ENCODE measurements at regions not wholly inside any gene's neighbourhood (a gene's known extent, or its start where the extent isn't known, plus 50 kb on each side); places are given as distances from the start of the nearest gene placed in this dataset.

DNA sequence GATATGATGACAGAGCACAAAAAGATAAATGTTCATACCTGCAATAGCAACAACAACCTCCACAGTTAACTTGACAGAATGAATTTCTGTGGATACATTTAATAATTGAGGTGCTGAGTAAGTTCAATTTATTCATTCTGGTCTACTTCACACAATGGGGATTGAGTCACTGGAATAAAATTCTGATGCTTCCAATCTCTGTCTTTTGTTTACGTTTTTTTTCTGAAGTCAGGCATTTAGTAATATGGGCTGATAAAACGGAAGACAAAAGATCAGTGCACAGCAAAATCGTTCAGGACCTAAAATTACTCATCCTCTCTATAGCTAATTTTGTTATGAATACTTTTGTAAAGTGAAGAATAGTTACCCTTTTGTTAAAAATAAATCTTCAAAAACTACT, 565.9 kb upstream of the CCDC54 start:
- no peak for DNase-seq (ENCODE audit: low read depth, low spot score)

DNA sequence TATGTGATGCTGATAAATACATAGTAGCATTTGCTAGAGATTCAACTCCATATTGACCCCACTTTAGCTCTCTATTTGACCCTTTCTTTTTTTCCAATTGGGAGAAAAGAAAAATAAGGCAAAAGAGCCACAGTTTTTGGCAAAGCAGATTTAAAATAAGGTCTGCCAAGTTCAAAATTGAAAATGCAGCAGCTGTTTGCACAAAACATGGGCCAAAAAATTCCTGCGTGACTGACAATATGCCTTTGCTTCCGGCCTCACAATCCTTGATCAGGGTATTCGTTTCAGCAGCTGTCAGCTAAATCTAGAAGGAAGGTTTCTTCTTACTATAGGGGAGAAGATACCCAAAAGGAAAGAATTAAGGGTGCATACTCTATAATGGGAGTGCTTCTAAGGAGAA, 563.5 kb upstream of the CCDC54 start:
- no peak for DNase-seq (ENCODE audit: low read depth, low spot score)

DNA sequence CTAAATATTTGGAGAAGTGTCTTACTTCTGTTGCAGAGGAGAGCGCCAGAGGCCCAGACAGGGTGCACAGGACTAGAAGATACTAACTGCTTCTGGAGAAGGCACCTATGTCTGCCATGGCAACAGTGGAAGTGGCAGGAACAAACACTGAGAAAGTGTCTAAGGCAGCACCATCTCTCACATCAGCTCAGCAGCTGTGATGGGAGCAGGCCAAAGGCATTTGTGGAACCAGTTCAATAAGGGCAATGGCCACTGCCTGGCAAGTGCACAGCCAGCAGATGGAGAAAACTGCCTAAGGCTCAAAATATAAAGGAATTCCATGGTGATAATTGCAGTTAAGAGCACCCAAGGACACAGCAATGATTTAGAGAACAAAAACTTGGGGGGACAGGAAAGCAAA, 563.0 kb upstream of the CCDC54 start:
- DNase-seq (ENCODE audit: low read depth, low spot score), result no peak

DNA sequence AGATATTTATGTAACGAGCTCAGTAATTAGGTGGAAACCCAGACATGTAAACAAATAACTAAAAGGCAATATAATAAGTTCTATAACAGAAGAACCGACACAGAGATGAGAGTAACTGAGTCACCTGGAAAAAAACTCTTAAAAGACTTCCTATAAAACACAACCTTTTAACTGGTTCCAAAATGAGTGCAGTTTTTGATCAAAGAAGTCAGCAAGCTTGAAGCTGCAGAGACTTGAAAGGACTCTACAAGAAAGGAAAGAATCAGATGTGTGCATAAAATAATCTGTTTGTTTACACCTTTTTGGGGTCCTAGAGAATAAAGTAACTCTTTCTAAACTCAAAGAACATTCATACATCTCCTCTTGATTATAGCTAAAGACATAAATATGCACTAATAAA, 560.4 kb upstream of the CCDC54 start:
- no peak for DNase-seq (ENCODE audit: low read depth, low spot score)

DNA sequence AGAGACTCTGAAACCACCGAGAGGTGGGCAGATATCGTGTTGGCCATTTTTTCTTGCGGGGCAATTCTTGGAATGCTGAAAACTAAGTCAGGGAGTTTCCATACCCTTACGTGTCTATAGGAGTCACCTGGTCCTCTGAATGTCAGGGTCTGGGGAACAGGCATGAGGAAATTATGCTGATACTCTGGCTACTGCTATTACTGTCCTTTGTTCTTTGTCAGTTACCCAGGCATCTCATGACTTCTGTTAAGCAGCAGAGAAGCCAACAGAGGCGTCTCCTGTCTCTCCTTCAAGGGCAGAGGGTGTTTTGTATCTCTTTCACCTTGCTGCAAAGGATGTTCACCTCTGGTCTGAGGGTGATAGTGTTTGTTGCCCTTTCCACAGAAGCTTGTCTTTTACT, 559.5 kb upstream of the CCDC54 start:
- DNase-seq (ENCODE audit: low read depth, low spot score), result no peak

DNA sequence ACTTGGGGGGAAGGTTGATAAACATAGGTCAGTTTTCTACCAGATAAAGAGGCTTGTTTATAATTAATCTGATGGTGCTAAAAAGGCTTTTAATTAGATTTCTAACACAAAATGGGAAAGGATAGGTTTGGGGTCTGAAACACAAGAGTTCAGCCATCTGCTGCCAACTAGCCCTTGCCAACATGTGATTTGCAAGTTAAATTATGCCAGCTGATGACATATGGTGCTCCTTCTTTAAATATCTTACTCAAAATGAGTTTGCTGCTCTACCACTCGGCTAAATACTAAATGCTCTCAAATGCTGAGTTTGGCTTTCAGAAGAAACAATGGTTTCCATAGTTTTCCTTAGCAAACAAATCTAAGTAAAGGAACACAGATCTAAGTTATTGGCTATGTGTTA, 557.8 kb upstream of the CCDC54 start:
- no peak for DNase-seq (ENCODE audit: low read depth, low spot score)

DNA sequence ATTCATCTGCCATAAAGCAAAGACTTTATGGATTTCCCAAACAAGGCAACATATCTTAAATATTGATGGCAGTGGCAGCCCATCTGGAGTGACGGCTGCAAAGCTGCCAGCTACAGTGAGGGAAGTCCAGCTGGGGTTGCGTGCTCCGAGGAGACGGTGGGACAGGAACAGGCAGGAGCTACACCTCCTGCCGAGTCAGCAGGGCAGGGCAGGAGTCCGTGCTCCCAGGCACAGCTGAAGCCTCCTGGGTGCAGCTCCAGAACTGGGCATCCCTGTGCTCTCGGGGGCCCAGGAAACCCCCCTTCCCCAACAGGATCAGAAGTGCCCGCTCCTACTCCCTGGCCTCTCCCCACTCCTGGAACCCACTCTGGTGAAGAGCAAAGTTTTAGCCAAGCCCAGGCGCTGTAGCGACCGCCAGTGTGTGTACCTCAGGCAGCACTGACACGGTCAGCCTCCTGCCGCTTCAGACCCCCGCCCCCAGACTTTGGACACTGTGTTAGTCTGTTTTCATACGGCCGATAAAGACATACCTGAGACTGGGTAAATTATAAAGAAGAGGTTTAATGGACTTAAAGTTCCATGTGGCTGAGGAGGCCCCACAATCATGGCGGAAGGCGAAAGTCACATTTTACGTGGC, 556.4 kb upstream of the CCDC54 start:
- DNase-seq (ENCODE audit: low read depth, low spot score), result no peak

DNA sequence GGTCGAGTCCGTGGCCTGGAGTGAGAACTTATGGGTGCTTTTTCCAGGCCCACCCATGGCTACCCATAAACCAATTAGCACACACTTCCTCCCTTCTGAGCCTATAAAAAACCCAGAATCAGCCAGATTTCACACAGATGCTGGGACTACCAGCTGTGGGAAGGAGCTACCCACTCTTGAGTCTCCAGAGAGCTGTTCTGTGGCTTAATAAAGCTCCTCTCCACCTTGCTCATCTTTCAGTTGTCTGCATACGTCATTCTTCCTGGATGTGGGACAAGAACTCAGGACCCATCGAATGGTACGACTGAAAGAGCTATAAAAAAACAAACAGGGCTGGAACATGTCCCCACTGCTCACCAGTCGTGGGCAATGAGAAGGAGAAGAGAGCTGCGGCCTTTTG, 555.4 kb upstream of the CCDC54 start:
- DNase-seq (ENCODE audit: low read depth, low spot score), result no peak

DNA sequence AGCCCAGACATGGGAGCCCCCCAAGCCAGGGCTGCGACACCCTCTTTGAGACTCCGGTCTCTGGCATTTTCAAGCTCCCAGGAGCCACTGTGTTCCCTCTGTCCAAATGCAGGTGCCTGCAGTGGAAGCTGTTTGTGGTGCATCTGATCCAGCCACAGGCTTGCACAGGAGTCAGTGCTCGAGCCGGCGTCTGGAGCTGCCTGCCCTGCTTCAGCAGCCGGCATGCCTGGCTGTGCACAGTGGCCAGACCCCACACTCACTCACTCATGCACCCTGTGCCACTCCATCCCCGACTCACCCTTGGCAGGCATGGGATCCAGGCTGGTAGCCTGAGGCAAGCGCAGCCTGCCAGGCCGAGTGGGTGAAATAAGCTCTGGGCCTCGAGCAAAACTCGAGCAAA, 555.0 kb upstream of the CCDC54 start:
- DNase-seq (ENCODE audit: low read depth, low spot score), result no peak

DNA sequence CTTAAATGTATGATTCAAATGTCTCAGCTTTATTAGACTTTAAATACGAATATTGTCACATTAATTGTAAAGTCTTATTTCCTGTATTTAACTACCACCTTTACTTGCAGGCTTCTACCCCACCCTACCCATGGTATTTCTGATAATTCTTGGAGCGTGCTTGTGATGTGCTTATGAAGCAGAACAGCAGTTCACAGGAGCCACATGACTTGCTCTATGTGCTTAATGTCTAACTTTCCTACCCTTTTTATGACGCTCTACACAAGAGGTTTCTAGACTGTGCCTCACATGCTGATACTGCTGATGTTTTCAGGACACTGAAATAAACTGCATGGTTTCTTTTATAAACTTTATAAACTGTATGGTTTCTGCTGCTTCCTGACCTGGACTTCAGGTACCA, 553.5 kb upstream of the CCDC54 start:
- DNase-seq (ENCODE audit: low read depth, low spot score), result no peak

DNA sequence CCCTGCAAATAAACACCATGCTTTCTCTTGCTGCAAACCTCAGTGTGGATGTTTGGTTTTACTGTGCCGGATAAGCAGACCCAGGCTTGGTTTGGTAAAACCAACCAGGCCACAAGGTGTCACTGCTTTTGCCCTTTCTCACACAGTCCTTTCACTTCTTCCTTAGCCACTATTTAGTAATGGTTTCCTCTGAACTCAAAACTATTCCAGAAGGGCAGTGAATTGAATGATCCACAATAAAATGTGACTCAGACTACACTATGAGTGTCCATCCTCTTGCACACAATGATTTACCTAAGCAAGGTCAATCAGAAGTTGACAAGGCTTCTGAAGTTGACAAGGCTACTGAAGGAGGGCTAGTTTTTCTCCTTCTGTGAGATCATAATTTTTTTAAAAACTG, 552.4 kb upstream of the CCDC54 start:
- no peak for DNase-seq (ENCODE audit: low read depth, low spot score)

DNA sequence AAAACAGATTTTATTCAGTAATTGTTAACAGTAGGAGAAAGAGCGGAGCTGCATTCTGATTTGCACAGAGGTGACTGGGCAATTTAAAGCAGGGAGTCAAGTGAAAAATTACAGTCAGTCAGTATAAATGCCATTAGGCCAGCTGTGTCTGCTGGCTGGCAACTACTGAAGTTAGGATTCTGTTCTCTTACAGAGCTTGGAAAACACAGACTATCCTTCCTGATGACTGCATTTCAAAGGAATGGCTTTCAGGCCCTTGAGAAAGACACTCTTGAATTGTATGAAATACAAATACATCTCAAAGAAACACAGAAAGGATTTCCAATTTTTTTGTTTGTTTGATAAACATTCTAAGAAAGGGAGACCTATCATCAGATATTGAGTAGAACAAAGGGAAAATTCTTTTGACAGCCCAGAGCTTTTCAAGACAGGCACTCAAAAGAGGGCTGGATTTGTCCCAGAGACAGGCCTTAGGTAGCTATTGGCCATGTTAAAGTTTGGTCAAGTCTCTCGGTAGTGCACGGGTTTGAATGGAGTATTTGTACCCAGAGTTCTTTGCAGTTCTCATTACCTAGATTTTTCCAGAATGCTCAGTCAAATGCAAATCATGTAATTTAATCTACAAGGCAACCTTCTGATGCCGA, 551.2 kb upstream of the CCDC54 start:
- no peak for DNase-seq (ENCODE audit: low read depth, low spot score)

DNA sequence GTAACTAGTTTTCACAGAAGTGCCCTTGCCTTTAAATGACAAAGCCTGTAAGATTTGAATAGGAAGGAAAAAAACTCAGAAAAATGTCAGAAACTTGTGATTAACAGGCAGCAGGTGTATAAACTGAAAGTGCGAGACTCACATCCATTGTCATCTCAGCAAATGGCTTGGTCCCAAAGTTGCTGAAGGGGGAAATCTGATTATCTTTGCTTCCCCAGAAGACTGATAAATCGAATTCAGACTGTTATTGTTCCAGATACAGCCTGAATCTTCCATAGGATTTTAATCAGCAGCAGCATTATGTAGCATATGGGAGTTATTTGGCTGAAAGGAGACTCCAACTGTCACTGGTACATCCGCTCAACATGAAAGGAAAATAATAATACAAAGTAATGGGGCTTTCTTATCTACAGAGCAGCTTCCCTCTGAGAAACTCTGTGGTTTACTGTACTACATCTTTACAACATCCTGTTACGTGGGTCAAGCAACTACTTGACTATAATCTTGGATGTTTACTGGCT, 550.4 kb upstream of the CCDC54 start:
- DNase-seq (ENCODE audit: low read depth, low spot score), result no peak

DNA sequence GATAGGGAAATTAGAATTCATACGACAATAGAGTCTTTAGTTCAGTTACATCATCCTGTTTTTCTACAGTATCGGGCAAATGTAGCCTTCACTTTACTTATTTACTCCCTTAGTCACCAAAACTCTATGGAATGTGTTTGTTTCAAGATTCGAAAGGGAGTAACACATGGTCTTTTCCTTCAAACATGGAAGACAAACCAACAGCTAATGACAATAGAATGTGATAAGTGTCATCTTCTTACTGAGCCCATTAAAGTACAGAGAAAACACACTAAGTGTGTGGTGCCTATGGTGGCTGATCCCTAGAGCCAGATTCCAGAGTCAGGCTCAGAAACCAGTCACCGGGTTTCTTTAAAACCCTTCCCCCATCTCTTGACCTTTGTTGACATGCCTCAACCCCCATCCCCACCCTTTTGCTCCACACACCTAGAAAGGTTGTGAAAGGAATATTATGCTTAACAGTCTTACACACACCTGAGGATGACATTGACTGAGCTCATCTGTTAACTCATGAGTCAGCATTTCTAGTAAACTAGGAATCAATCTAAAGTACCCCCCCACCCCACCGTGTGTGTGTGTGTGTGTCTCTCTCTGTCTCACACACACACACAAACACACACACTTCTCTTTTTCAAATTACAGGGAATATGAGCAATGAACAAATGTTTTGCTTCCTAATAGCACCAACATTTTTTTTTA, 549.6 kb upstream of the CCDC54 start:
- no peak for DNase-seq (ENCODE audit: low read depth, low spot score)

DNA sequence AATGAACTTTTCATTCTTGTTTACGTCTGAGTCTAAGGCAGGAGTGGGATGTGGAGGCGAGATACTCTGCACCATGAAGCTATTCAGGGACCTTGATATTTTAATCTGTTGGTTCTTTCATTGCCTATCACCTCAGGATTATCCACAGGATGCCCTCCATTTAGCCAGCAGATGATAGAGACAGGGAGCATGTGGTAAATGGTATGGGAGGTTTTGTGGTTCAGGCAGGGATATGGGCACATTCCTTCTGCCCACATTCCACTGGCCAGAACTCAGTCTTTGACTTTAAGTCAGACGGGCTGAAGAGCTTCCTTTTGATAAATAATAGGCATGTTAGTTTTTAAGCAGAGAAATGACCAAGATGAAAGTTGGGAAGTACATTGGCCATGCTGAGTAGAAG, 548.0 kb upstream of the CCDC54 start:
- DNase-seq (ENCODE audit: low read depth, low spot score), result no peak

DNA sequence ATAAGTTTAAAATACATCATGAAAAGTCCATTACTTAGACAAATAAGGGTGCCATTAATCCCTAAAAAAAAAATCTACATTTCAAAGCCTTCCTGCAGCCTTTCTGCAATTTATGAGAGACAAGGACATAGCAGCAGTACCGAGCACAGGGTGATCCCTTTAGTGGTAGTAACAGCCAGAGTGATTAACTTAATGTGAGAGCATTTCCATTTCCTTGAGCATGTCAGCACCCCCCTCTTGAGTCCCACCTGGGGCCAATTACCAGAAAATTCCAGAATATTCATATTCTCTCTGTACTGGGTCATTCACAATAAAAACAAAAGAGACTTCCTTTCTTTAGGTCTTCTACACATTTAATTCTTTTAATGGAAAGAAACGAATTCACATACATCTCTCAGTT, 546.9 kb upstream of the CCDC54 start:
- no peak for DNase-seq (ENCODE audit: low read depth, low spot score)

DNA sequence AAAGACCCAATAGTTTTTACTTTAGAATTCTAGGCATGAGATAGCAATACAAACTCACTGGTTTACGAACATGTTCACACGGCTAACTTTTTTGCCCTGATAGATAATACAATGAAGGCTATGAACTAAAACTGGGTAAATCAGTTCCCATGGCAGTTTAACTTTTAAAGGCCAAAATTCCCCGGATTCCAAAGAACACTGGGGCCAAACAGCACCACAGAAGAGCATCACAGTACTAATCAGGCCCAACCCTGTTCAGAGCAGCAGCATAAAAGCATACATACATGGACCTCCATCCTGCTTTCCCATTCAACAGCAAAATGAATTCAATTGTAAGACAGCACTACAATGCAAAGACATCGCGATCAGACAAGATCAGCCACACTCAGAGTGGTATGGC, 540.3 kb upstream of the CCDC54 start:
- DNase-seq (ENCODE audit: low read depth, low spot score), result no peak

DNA sequence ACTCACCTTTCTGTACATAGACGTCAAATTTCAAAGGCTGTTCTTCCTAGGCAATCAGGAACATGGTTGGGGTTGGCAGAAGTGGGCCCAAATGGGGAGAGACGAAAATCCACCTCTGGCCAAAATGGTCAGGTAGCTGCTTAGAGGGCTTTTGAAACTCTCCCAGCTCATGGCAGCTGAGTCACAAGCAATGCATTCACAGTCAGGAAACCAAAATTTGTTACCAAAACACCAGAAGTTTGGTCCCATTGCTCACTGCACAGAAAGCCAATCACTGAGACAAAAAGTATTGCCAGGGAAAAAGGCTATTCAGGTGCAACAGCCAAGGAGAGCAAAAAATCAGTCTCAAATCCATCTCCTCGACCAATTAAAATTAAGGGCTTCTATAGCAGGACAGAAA, 539.6 kb upstream of the CCDC54 start:
- DNase-seq (ENCODE audit: low read depth, low spot score), result no peak

DNA sequence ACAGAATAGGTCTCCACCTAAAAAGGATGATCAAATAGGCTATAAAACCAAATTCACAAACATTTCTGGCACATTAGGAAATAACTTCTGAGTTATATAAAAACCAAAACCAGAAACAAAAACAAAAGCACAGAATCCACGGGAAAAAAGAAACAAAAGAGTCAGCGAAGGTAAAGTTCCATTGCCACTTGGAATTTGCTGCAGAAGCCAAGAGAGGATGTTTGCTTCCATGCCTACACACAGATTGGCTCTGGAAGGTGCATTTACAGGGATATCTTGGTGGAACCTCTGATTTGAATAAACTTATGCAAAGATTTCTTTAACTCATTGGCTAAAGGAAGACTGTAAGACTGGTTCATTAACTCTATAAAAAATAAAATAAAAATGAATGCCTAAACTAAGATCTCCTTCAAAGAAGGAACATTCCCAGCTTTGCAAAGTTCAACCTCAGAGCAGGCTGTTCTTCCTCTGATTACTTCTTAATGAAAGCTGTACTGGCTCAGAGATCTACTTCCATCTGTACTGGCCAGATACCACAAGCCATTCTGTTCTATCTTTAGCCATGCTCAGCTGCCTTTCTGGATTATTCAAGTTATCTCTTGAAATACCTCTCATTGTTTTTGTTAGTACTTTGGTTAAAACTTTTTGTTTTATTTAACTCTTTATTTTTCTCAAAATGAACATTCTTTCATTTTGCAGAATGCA, 537.5 kb upstream of the CCDC54 start:
- DNase-seq (ENCODE audit: low read depth, low spot score), result no peak

DNA sequence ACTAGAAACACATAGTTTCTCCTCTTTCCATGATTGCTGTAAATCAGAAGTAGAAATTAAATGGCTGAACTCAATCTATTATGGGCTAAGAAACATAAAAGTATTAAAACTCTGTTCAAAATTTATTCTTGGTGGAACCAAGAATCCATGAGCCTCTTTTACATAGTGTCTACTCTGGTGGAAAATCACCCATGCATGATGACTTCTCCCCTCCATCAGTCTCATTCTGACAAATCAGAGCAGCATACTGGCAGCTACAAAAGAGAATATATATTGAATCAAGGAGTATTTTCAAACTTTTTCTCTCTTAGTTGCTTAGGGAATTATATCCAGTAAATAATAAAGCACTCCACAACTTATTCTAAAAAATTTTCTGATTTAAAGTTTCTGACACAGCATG, 536.9 kb upstream of the CCDC54 start:
- no peak for DNase-seq (ENCODE audit: low read depth, low spot score)

DNA sequence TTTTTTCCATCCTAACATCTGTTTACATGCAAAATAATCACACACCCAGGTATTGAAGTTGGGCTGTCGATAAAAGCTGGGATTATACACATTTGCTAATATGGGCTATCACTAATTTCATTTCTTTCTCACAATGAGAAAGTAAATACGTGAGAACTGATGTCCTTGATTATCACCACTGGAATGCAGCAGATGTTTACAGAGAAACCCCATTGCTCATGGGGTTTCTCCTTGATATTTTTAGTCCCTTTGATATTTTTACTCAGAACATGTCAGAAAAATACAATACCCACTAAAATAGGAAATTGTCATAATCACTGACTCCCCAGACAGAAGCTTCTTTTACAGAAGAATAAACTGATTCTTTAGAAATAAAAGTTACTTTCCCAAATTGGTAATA, 535.1 kb upstream of the CCDC54 start:
- no peak for DNase-seq (ENCODE audit: low read depth, low spot score)

DNA sequence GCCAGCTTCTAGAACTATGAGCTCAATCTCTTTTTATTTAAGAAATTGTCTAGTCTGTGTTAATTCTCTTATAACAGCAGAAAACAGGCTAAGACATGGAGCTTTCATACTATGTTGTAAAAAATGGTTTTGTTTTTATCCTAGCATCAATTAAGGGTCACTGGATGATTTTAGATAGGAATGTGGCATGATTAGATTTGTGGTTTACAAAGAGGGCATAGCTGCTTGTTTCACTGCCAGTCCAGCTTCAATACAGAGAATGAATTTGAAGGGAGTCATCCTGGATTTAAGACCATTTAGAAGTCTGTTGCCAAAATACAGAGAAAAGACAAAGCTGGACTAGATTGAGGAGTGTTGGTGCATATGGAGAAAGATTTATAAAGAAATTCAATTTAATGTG, 532.6 kb upstream of the CCDC54 start:
- DNase-seq (ENCODE audit: low read depth, low spot score), result no peak

DNA sequence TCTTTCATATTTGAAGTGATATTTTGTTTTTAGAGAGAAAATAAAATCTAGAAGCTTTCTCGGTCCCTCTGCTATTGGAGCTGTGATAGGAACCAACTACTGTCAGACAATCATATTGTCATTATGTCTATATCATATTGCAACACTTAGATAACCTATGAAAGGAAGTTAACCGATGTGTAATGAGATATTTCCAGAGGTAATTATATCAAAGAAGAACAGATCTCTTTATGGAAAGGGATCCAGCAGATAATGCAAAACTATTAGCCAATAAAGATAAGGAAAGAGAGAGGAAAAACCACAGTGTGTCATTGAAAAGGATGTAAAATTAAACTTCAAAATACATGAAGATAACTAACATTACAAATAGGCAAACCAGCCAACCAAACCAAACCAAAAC, 529.1 kb upstream of the CCDC54 start:
- no peak for DNase-seq (ENCODE audit: low read depth, low spot score)

Measured in smooth muscle cell of the brain vasculature (primary cell).